BLaER1 treated with 17β-estradiol and CSF1 and Interleukin-3, amounts not matched to agents 10 nM and 100 nM (cell line): ENCODE measurements at regions not wholly inside any gene's neighbourhood (a gene's known extent, or its start where the extent isn't known, plus 50 kb on each side); places are given as distances from the start of the nearest gene placed in this dataset.

Experiments
- H3K27ac ChIP-seq, 11 experiments: shearing (Covaris generic); formaldehyde crosslinking; 2 replicates each; pipeline ENCODE4 v1.8.1; 2022
- H3K27me3 ChIP-seq, 11 experiments: shearing (Covaris generic); formaldehyde crosslinking; 2 replicates each; pipeline ENCODE4 v1.8.1; 2022
- H3K36me3 ChIP-seq, 11 experiments: shearing (Covaris generic); formaldehyde crosslinking; 2 replicates each; pipeline ENCODE4 v1.8.1; 2022
- H3K4me1 ChIP-seq, 10 experiments: shearing (Covaris generic); formaldehyde crosslinking; 2 replicates each; pipeline ENCODE4 v1.8.1; 2022
- H3K4me2 ChIP-seq, 11 experiments: shearing (Covaris generic); formaldehyde crosslinking; 2 replicates each; pipeline ENCODE4 v1.8.1; 2022
- H3K4me3 ChIP-seq, 10 experiments: shearing (Covaris generic); formaldehyde crosslinking; 2 replicates each; pipeline ENCODE4 v1.8.1; 2022
- H3K9ac ChIP-seq, 11 experiments: shearing (Covaris generic); formaldehyde crosslinking; 2 replicates each; pipeline ENCODE4 v1.8.1; 2022
- H3K9me3 ChIP-seq, 11 experiments: shearing (Covaris generic); formaldehyde crosslinking; replicated peaks in 1 of 11; 2 replicates each; pipeline ENCODE4 v1.8.1; 2022
- H4K20me1 ChIP-seq, 11 experiments: shearing (Covaris generic); formaldehyde crosslinking; 2 replicates each; pipeline ENCODE4 v1.8.1; 2022
- Cebpa-rat ChIP-seq, 11 experiments: shearing (Covaris generic); IDR thresholded peaks; 2 replicates each; pipeline ENCODE4 v1.8.1; 2022

GRCh38 chr18:11305507-11305906 is 156.1 kb upstream of the PIEZO2 start:
- H3K9me3 ChIP-seq, result peaks cover 12 to 27% (median 19%) of the 10 kb centered on the region in 11 experiments
- no peak overlapping the region for H3K4me3 ChIP-seq
- no peaks in the 10 kb centered on the region for H3K36me3 ChIP-seq
- no peaks in the 10 kb centered on the region for H4K20me1 ChIP-seq
- H3K4me2 ChIP-seq, result no peak overlapping the region; a peak in 1 of 22 replicates
- no peaks in the 10 kb centered on the region for H3K27me3 ChIP-seq
- no peak overlapping the region for H3K27ac ChIP-seq
- no peak for TF ChIP-seq Cebpa-rat (IDR thresholded peaks at IDR 0.05)
- H3K4me1 ChIP-seq, result peaks cover 0 to 17% (median 12%) of the 10 kb centered on the region in 10 experiments; a peak in 14 of 20 replicates
- no peak overlapping the region for H3K9ac ChIP-seq

DNA sequence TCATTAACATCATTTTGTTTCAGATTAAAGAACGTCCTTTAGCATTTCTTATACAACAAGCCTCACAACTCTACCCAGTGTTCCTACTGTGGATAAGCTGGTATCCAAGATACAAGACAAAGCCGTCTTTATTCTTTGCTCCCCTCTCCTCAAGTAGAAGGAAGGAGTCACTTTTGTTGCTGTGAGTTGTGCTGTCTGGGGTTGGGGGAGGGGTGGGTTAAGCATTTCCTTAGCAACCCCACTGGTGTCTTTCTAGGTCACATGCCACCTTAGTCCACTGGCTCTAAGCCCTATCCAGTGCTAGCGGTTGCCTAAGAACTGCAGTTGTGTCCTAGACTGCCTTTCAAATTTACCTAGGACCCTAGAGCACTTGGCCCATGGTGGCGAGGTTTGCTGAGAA is 155.6 kb upstream of the PIEZO2 start:
- Histone ChIP-seq H3K9me3 (peaks cover 16 to 33% (median 25%) of the 10 kb centered on the region in 11 experiments), H4K20me1 (no peaks in the 10 kb centered on the region), H3K4me2 (no peak overlapping the region), H3K27me3 (no peaks in the 10 kb centered on the region), H3K9ac (no peak overlapping the region), H3K4me3 (no peak overlapping the region), H3K36me3 (no peaks in the 10 kb centered on the region), H3K27ac (no peak overlapping the region), H3K4me1 (peaks cover 0 to 17% (median 12%) of the 10 kb centered on the region in 10 experiments; a peak in 14 of 20 replicates)
- TF ChIP-seq Cebpa-rat (IDR thresholded peaks at IDR 0.05), result no peak

- Histone ChIP-seq H3K4me1 (no peaks in the 10 kb centered on the region), H3K9me3 (peaks cover 12 to 26% (median 21%) of the 10 kb centered on the region in 11 experiments), H3K4me2 (no peak overlapping the region), H4K20me1 (no peaks in the 10 kb centered on the region), H3K4me3 (no peak overlapping the region), H3K36me3 (no peaks in the 10 kb centered on the region), H3K27ac (no peak overlapping the region), H3K27me3 (no peaks in the 10 kb centered on the region), H3K9ac (no peak overlapping the region)
- TF ChIP-seq Cebpa-rat (IDR thresholded peaks at IDR 0.05), result no peak
Observed at GRCh38 chr18:11296946-11297345, 147.6 kb upstream of the PIEZO2 start.

GRCh38 chr18:11293794-11294193 is 144.4 kb upstream of the PIEZO2 start:
- H3K27me3 ChIP-seq, result no peaks in the 10 kb centered on the region
- no peak overlapping the region for H3K9ac ChIP-seq
- H3K4me2 ChIP-seq, result no peak overlapping the region
- no peaks in the 10 kb centered on the region for H4K20me1 ChIP-seq
- no peak overlapping the region for H3K27ac ChIP-seq
- no peaks in the 10 kb centered on the region for H3K4me1 ChIP-seq
- no peak overlapping the region for H3K4me3 ChIP-seq
- no peaks in the 10 kb centered on the region; a peak in 1 of 22 replicates for H3K9me3 ChIP-seq
- TF ChIP-seq Cebpa-rat (IDR thresholded peaks at IDR 0.05), result no peak
- no peaks in the 10 kb centered on the region for H3K36me3 ChIP-seq

DNA sequence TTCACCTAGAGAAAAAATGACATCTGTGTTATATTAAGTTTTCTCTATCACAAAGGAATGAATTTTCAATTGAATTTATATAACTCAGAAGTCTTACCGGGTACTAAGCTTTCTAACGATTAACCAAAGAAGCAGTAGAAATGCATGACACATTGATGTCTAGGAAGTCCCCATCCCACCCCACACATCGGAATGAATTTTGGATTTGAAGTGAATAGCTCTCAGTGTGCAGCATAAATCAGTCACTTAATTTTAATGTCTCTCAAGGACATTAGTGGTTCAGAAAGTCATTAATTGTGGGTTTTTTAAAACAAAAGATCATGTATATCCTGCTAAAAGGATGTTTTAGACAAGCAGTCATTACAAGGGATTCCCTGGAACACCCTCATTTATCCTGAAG is 141.4 kb upstream of the PIEZO2 start:
- no peak for TF ChIP-seq Cebpa-rat (IDR thresholded peaks at IDR 0.05)
- Histone ChIP-seq H3K27me3 (no peaks in the 10 kb centered on the region), H3K9me3 (no peaks in the 10 kb centered on the region; a peak in 1 of 22 replicates), H3K27ac (no peak overlapping the region), H3K36me3 (no peaks in the 10 kb centered on the region), H3K4me2 (no peak overlapping the region), H3K4me3 (no peak overlapping the region), H3K9ac (no peak overlapping the region), H4K20me1 (no peaks in the 10 kb centered on the region), H3K4me1 (no peaks in the 10 kb centered on the region)

DNA sequence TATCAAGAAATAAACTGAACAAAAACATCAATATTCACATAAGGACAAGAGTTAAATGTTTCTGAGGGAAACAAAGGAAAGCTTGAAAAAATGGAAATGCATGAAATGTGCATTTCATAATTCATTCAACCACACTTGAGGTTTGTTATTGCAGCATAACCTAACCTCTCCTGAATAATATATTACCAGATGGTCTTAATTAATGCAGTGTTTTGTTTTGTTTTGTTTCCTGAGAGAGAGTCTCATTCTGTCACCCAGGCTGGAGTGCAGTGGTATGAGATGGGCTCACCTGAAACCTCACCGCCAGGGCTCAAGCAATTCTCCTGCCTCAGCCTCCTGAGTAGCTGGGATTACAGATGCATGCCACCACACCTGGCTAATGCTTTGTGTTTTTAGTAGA is 139.9 kb upstream of the PIEZO2 start:
- Histone ChIP-seq H3K4me2 (no peak overlapping the region), H3K4me1 (peaks cover 0 to 14% (median 7%) of the 10 kb centered on the region in 10 experiments; a peak in 13 of 20 replicates), H3K27me3 (no peaks in the 10 kb centered on the region), H3K9me3 (no peaks in the 10 kb centered on the region; a peak in 1 of 22 replicates), H3K36me3 (no peaks in the 10 kb centered on the region), H3K9ac (no peak overlapping the region), H4K20me1 (no peaks in the 10 kb centered on the region), H3K27ac (no peak overlapping the region), H3K4me3 (no peak overlapping the region)
- no peak for TF ChIP-seq Cebpa-rat (IDR thresholded peaks at IDR 0.05)

- H3K27me3 ChIP-seq, result no peaks in the 10 kb centered on the region
- H3K9ac ChIP-seq, result no peak overlapping the region
- peaks cover 0 to 14% (median 7%) of the 10 kb centered on the region in 10 experiments; a peak in 13 of 20 replicates for H3K4me1 ChIP-seq
- no peaks in the 10 kb centered on the region for H4K20me1 ChIP-seq
- no peak for TF ChIP-seq Cebpa-rat (IDR thresholded peaks at IDR 0.05)
- H3K9me3 ChIP-seq, result no peaks in the 10 kb centered on the region; a peak in 1 of 22 replicates
- no peaks in the 10 kb centered on the region for H3K36me3 ChIP-seq
- no peak overlapping the region for H3K4me3 ChIP-seq
- H3K4me2 ChIP-seq, result no peak overlapping the region
- H3K27ac ChIP-seq, result no peak overlapping the region
Observed at GRCh38 chr18:11288401-11288800, 139.0 kb upstream of the PIEZO2 start.

DNA sequence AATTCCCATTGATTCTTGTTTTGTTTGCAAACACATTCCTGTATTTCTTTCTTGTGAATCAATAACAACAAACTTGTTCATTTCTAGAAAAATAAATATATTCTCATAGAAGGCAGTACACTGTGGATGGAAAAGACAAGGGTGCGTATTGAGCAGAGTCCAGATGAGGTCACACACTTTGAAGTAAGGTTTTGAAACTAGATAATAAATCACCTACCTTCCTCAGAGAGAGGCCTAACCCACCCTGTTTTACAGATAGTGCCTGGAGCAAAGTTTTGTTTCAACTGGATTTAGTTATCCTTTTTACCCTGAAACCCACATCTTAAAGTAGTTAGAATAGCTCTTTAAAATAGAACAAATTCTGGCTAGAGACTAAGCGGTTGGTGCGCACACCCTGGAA is 137.1 kb upstream of the PIEZO2 start:
- no peaks in the 10 kb centered on the region for H3K36me3 ChIP-seq
- no peaks in the 10 kb centered on the region for H3K9me3 ChIP-seq
- H4K20me1 ChIP-seq, result no peaks in the 10 kb centered on the region
- H3K27me3 ChIP-seq, result no peaks in the 10 kb centered on the region
- H3K4me2 ChIP-seq, result no peak overlapping the region
- H3K4me1 ChIP-seq, result peaks cover 0 to 14% (median 7%) of the 10 kb centered on the region in 10 experiments; a peak in 13 of 20 replicates
- H3K4me3 ChIP-seq, result no peak overlapping the region
- H3K9ac ChIP-seq, result no peak overlapping the region
- TF ChIP-seq Cebpa-rat (IDR thresholded peaks at IDR 0.05), result no peak
- H3K27ac ChIP-seq, result no peak overlapping the region

- Histone ChIP-seq H3K36me3 (no peaks in the 10 kb centered on the region), H3K27me3 (no peaks in the 10 kb centered on the region), H3K4me3 (no peak overlapping the region), H3K27ac (no peak overlapping the region), H3K9ac (no peak overlapping the region), H4K20me1 (no peaks in the 10 kb centered on the region), H3K9me3 (peaks cover 0 to 6% (median 0%) of the 10 kb centered on the region in 11 experiments; a peak in 5 of 22 replicates), H3K4me2 (peak overlapping the region in 8 of 11 experiments; percentile 11 to 51 (median 33); a peak in 16 of 22 replicates), H3K4me1 (peaks cover 0 to 14% (median 7%) of the 10 kb centered on the region in 10 experiments; a peak in 13 of 20 replicates)
- TF ChIP-seq Cebpa-rat (IDR thresholded peaks at IDR 0.05), result no peak
Observed at GRCh38 chr18:11284811-11285210, 135.4 kb upstream of the PIEZO2 start.

DNA sequence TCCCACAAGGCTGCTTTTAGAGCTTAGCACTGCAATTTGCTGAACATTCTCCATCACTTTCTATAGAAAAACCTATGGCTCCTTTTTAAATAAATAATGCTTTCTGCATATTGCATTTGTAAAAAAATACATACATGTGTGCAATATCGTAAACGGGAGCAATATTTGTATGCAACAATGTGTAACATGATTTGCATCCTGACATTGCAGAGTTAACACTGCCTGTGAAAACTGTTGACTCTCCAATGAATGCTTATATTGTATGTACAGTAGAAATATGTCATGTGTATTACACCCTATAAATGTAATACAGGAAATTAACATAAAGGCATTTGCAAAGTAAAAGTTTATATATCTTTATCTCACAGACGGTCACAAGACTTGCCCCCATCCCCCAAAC is 135.0 kb upstream of the PIEZO2 start:
- Histone ChIP-seq H3K4me2 (peak overlapping the region in 7 of 11 experiments; percentile 11 to 51 (median 35); a peak in 11 of 22 replicates), H3K9me3 (peaks cover 0 to 11% (median 0%) of the 10 kb centered on the region in 11 experiments; a peak in 6 of 22 replicates), H3K36me3 (no peaks in the 10 kb centered on the region), H3K27me3 (no peaks in the 10 kb centered on the region), H4K20me1 (no peaks in the 10 kb centered on the region), H3K27ac (no peak overlapping the region), H3K4me1 (peaks cover 0 to 14% (median 7%) of the 10 kb centered on the region in 10 experiments; a peak in 13 of 20 replicates), H3K9ac (no peak overlapping the region), H3K4me3 (no peak overlapping the region)
- no peak for TF ChIP-seq Cebpa-rat (IDR thresholded peaks at IDR 0.05)
